ENCODE measurements at regions not wholly inside any gene's neighbourhood (a gene's known extent, or its start where the extent isn't known, plus 50 kb on each side); places are given as distances from the start of the nearest gene placed in this dataset.
"Not testable (repeated sequence)": the region's sequence is repeated elsewhere in the genome, so short reads cannot be mapped to it uniquely, and the experiment has no call there.

GRCh38 chr7:153983186-153983585, 69.0 kb upstream of the DPP6 start:
- not testable (repeated sequence) for DNase-seq

- not testable (repeated sequence) for DNase-seq
Measured at GRCh38 chr7:153989066-153989627, 63.1 kb upstream of the DPP6 start.

GRCh38 chr7:153989742-153990425, 62.3 kb upstream of the DPP6 start:
- not testable (repeated sequence) for DNase-seq

- not testable (repeated sequence) for DNase-seq
Measured at GRCh38 chr7:153991471-153991870, 60.7 kb upstream of the DPP6 start.

GRCh38 chr7:153993402-153993801, 58.8 kb upstream of the DPP6 start:
- not testable (repeated sequence) for DNase-seq

- DNase-seq: not testable (repeated sequence)
Measured at GRCh38 chr7:153998896-153999295, 53.3 kb upstream of the DPP6 start.

All from NCI-H1694 (cell line).